SK-N-SH (cell line): ENCODE measurements at regions not wholly inside any gene's neighbourhood (a gene's known extent, or its start where the extent isn't known, plus 50 kb on each side); places are given as distances from the start of the nearest gene placed in this dataset.

Experiments
- CTCF ChIA-PET: fragments of 300-600, 350-600 bp; formaldehyde crosslinking; extraction: SDS; loops from one replicate; lab custom pipeline; 2021; lab: Yijun Ruan, JAX
- POLR2A ChIA-PET: fragments of 350-600 bp; sonication (Branson Sonifier 250); formaldehyde crosslinking; extraction: SDS; loops from one replicate; lab custom pipeline; 2020; ENCODE audit warnings: antibody characterized with exemption, inconsistent platforms; lab: Yijun Ruan, JAX
- DNase-seq: peaks from one replicate; pipeline ENCODE4 v3.0.0; 2012
- H2AFZ ChIP-seq: fragments of 200-600 bp; sonication (generic); 2 replicates; pipeline ENCODE4 v1.8.1; 2016; ENCODE audit warnings: antibody characterized with exemption, mild to moderate bottlenecking, low read depth
- H3F3A ChIP-seq: fragments of 200-600 bp; sonication (generic); replicated peaks from 2 replicates; pipeline ENCODE3; 2016; ENCODE audit warnings: antibody characterized with exemption, mild to moderate bottlenecking; ENCODE audit not compliant: insufficient read depth
- H3K27ac ChIP-seq, 2 experiments: fragments of 200-500 bp in 1 of 2; fragments of 200-600 bp in 1 of 2; sonication (Bioruptor generic) in 1 of 2; sonication (generic), shearing (Covaris generic) in 1 of 2; 2 replicates each; pipeline versions ENCODE4 v1.5.1 to v1.6.1; 2014 to 2016; ENCODE audit warnings: low read depth in 2 of 2, inconsistent platforms in 1 of 2, low read length in 1 of 2, mild to moderate bottlenecking in 1 of 2, mixed read lengths in 1 of 2
- H3K27me3 ChIP-seq: fragments of 200-600 bp; sonication (generic), shearing (Covaris generic); 2 replicates; pipeline ENCODE4 v1.6.1; 2016; ENCODE audit warnings: mixed run types; ENCODE audit not compliant: insufficient read depth
- H3K36me3 ChIP-seq, 2 experiments: fragments of 200-500 bp in 1 of 2; fragments of 200-600 bp in 1 of 2; sonication (Bioruptor generic) in 1 of 2; sonication (generic) in 1 of 2; replicated peaks in 1 of 2; 2 replicates each; pipeline versions ENCODE3 to v1.5.1; 2014 to 2016; ENCODE audit warnings: low read length in 1 of 2, mild to moderate bottlenecking in 1 of 2; ENCODE audit not compliant: insufficient read depth in 2 of 2, control insufficient read depth in 1 of 2
- H3K4me1 ChIP-seq, 2 experiments: fragments of 200-500 bp in 1 of 2; fragments of 200-600 bp in 1 of 2; sonication (Bioruptor generic) in 1 of 2; sonication (generic), shearing (Covaris generic) in 1 of 2; 2 replicates each; pipeline versions ENCODE4 v1.5.1 to v1.6.1; 2014 to 2016; ENCODE audit warnings: low read depth in 1 of 2, low read length in 1 of 2, mixed run types in 1 of 2; ENCODE audit not compliant: insufficient read depth in 2 of 2, control insufficient read depth in 1 of 2
- H3K4me2 ChIP-seq: fragments of 200-600 bp; sonication (generic), shearing (Covaris generic); 2 replicates; pipeline ENCODE4 v1.6.1; 2017; ENCODE audit warnings: mixed run types
- H3K4me3 ChIP-seq, 2 experiments: fragments of 200-500 bp in 1 of 2; fragments of 200-600 bp in 1 of 2; sonication (Bioruptor generic) in 1 of 2; sonication (generic), shearing (Covaris generic) in 1 of 2; 2 replicates each; pipeline versions ENCODE4 v1.5.1 to v1.8.1; 2014 to 2016; ENCODE audit warnings: low read depth in 2 of 2, inconsistent platforms in 1 of 2, low read length in 1 of 2, mild to moderate bottlenecking in 1 of 2, mixed read lengths in 1 of 2, moderate library complexity in 1 of 2
- H3K79me2 ChIP-seq: fragments of 200-600 bp; sonication (generic); 2 replicates; pipeline ENCODE4 v1.8.1; 2017; ENCODE audit warnings: mild to moderate bottlenecking; ENCODE audit not compliant: insufficient read depth
- H3K9ac ChIP-seq: fragments of 200-600 bp; sonication (generic); 2 replicates; pipeline ENCODE4 v1.6.1; 2017; ENCODE audit warnings: mixed run types
- H3K9me2 ChIP-seq: fragments of 200-600 bp; sonication (generic); 2 replicates; pipeline ENCODE4 v1.6.1; 2017; ENCODE audit warnings: mixed run types
- H3K9me3 ChIP-seq: fragments of 200-600 bp; sonication (generic); 2 replicates; pipeline ENCODE4 v1.6.1; 2017; ENCODE audit warnings: mixed run types, mild to moderate bottlenecking, moderate library complexity
- H4K20me1 ChIP-seq: fragments of 200-600 bp; sonication (generic); 2 replicates; pipeline ENCODE4 v1.6.1; 2017; ENCODE audit warnings: mild to moderate bottlenecking, mixed run types; ENCODE audit not compliant: insufficient read depth
- CHD2 ChIP-seq: fragments of 150-350 bp; IDR thresholded peaks from 2 replicates; pipeline ENCODE4 v1.6.1; 2018; ENCODE audit warnings: low read length; ENCODE audit not compliant: partially characterized antibody
- EZH2phosphoT487 ChIP-seq: fragments of 200-600 bp; sonication (generic); IDR thresholded peaks from 2 replicates; pipeline ENCODE4 v1.6.1; 2017; ENCODE audit warnings: low read depth, mixed run types, mild to moderate bottlenecking, antibody characterized with exemption, moderate library complexity, borderline replicate concordance
- FOXJ3 ChIP-seq: sonication (generic); formaldehyde crosslinking; IDR thresholded peaks from 2 replicates; pipeline ENCODE4 v1.5.1; 2020; ENCODE audit warnings: mild to moderate bottlenecking, missing genetic modification reagents
- IRF3 ChIP-seq: fragments of 150-350 bp; IDR thresholded peaks from 2 replicates; pipeline ENCODE4 v1.6.1; 2016; ENCODE audit warnings: mild to moderate bottlenecking, low read depth, low read length
- NRF1 ChIP-seq: IDR thresholded peaks from 2 replicates; pipeline ENCODE4 v1.6.1; 2012; ENCODE audit warnings: low read depth, mild to moderate bottlenecking, low read length
- PBX3 ChIP-seq: IDR thresholded peaks from 2 replicates; pipeline ENCODE4; 2012
- POLR2AphosphoS5 ChIP-seq: IDR thresholded peaks from 2 replicates; pipeline ENCODE4 v1.6.1; 2012; ENCODE audit warnings: low read depth, low read length
- RAD21 ChIP-seq: IDR thresholded peaks from 2 replicates; pipeline ENCODE4 v1.6.1; 2012; ENCODE audit warnings: mild to moderate bottlenecking, low read length
- TAF1 ChIP-seq: IDR thresholded peaks from 2 replicates; pipeline ENCODE4 v1.6.1; 2012; ENCODE audit warnings: low read depth, mild to moderate bottlenecking, low read length, moderate library complexity, borderline replicate concordance
- TCF12 ChIP-seq: IDR thresholded peaks from 2 replicates; pipeline ENCODE4 v1.4.0; 2012
- TEAD4 ChIP-seq: IDR thresholded peaks from 2 replicates; pipeline ENCODE4 v1.4.0; 2012; ENCODE audit warnings: mild to moderate bottlenecking, borderline replicate concordance; ENCODE audit not compliant: insufficient read depth
- WGBS: methylation state at CpG from one replicate; pipeline ENCODE4 v1.1.6; 2017; ENCODE audit warnings: low lambda C conversion rate; 5-methylcytosine and 5-hydroxymethylcytosine counted together
- TF ChIP-seq, protein P1 (sequence below): IDR thresholded peaks from 2 replicates; pipeline ENCODE4 v1.4.0; 2012; ENCODE audit warnings: low read depth
- TF ChIP-seq, protein P2 (sequence below): IDR thresholded peaks from 2 replicates; pipeline ENCODE4 v1.4.0; 2012; ENCODE audit warnings: low read depth, borderline replicate concordance
- TF ChIP-seq, protein P3 (sequence below): IDR thresholded peaks from 2 replicates; pipeline ENCODE4 v1.6.1; 2012; ENCODE audit warnings: mild to moderate bottlenecking, low read depth, low read length, moderate library complexity

GRCh38 chr6:30832864-30833263 is 51.5 kb upstream of the DDR1 start:
- Histone ChIP-seq H3K27ac (no peak overlapping the region), H2AFZ (no peak overlapping the region), H3K79me2 (no peaks in the 10 kb centered on the region), H3K4me1 (peaks cover 7 to 11% of the 10 kb centered on the region in 2 experiments; a peak in 3 of 4 replicates), H3K27me3 (no peaks in the 10 kb centered on the region), H3K4me3 (no peak overlapping the region), H3K9ac (no peak overlapping the region), H4K20me1 (no peaks in the 10 kb centered on the region), H3F3A (peaks cover 4% of the 10 kb centered on the region), H3K9me3 (no peaks in the 10 kb centered on the region), H3K9me2 (no peaks in the 10 kb centered on the region), H3K36me3 (no peaks in the 10 kb centered on the region), H3K4me2 (no peak overlapping the region)
- 51% methylated on average over 5 of the region's 5 CpGs for WGBS
- CTCF ChIA-PET: interaction anchor here (1.1 to 4.5 kb wide), 4 partner anchors 11 to 247 kb away, joined by 3 to 26 read pairs (median 10); no protein-coding TSS in a partner anchor
- POLR2A ChIA-PET: no interaction called here
- DNase-seq: no peak
- TF ChIP-seq TCF12 (no peak), IRF3 (no peak), POLR2AphosphoS5 (no peak), RAD21 (no peak), CHD2 (no peak), TEAD4 (no peak), NRF1 (no peak), TAF1 (no peak), FOXJ3 (no peak), PBX3 (no peak), EZH2phosphoT487 (no peak)
- TF ChIP-seq, protein P1, sequence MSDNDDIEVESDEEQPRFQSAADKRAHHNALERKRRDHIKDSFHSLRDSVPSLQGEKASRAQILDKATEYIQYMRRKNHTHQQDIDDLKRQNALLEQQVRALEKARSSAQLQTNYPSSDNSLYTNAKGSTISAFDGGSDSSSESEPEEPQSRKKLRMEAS: no peak
- TF ChIP-seq, protein P2, sequence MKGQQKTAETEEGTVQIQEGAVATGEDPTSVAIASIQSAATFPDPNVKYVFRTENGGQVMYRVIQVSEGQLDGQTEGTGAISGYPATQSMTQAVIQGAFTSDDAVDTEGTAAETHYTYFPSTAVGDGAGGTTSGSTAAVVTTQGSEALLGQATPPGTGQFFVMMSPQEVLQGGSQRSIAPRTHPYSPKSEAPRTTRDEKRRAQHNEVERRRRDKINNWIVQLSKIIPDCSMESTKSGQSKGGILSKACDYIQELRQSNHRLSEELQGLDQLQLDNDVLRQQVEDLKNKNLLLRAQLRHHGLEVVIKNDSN: no peak
- TF ChIP-seq, protein P3, sequence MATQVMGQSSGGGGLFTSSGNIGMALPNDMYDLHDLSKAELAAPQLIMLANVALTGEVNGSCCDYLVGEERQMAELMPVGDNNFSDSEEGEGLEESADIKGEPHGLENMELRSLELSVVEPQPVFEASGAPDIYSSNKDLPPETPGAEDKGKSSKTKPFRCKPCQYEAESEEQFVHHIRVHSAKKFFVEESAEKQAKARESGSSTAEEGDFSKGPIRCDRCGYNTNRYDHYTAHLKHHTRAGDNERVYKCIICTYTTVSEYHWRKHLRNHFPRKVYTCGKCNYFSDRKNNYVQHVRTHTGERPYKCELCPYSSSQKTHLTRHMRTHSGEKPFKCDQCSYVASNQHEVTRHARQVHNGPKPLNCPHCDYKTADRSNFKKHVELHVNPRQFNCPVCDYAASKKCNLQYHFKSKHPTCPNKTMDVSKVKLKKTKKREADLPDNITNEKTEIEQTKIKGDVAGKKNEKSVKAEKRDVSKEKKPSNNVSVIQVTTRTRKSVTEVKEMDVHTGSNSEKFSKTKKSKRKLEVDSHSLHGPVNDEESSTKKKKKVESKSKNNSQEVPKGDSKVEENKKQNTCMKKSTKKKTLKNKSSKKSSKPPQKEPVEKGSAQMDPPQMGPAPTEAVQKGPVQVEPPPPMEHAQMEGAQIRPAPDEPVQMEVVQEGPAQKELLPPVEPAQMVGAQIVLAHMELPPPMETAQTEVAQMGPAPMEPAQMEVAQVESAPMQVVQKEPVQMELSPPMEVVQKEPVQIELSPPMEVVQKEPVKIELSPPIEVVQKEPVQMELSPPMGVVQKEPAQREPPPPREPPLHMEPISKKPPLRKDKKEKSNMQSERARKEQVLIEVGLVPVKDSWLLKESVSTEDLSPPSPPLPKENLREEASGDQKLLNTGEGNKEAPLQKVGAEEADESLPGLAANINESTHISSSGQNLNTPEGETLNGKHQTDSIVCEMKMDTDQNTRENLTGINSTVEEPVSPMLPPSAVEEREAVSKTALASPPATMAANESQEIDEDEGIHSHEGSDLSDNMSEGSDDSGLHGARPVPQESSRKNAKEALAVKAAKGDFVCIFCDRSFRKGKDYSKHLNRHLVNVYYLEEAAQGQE: no peak
